ENCODE measurements at regions not wholly inside any gene's neighbourhood (a gene's known extent, or its start where the extent isn't known, plus 50 kb on each side); places are given as distances from the start of the nearest gene placed in this dataset.

DNA sequence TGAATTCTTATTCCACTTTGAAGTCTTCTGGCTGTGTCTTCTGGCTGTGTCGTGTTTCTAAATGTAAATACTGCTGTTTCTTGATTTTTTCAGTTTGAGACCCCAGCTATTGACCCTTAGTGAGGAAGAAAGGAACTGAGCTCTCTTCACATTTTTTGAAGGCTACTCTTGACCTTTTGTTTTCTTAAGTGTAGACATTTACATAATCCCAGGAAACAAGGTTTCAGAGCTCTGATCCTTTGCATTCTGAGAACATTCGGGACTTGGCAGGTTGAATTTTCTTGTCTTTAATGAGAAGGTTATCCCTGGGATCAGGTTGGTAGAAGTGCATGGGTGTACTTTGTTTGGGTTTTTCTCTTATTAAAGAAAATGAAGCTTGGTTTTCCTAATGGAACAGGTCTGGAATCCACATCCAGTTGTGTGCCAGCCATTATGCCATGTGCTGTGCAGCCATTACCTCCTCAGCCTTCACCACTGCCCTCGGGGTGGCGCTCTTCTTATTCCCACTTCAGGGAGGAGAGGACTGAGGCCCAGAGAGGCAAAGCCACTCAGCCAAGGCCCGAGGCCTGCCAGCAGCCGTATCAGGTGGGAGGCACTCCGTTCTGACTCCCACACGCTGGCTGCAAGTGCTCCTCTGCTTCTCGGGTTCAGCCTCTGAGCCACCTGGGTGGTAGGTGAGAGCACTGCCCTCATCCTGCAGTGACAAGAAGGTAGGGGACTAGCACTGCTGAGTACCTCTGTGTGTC lies 120.9 kb downstream of the BEGAIN start:
- Histone ChIP-seq H3K4me1 (no peaks in the 10 kb centered on the region), H3K4me3 (no peak overlapping the region), H3K9me3 (no peaks in the 10 kb centered on the region), H3K27ac (no peak overlapping the region), H3K36me3 (peaks cover 10% of the 10 kb centered on the region), H3K27me3 (ENCODE audit: low read depth) (no peaks in the 10 kb centered on the region)
- ATAC-seq = no peak
- TF ChIP-seq CTCF (IDR thresholded peaks at IDR 0.05) = no peak
- DNase-seq = no peak
- intact Hi-C loops (cut with DNase I) = no loop called here

GRCh38 chr14:100467046-100467750 lies 120.0 kb downstream of the BEGAIN start:
- Histone ChIP-seq H3K36me3 (peaks cover 10% of the 10 kb centered on the region), H3K4me3 (no peak overlapping the region), H3K4me1 (no peaks in the 10 kb centered on the region), H3K27me3 (ENCODE audit: low read depth) (no peaks in the 10 kb centered on the region), H3K9me3 (no peaks in the 10 kb centered on the region), H3K27ac (no peak overlapping the region)
- ATAC-seq (no peak), DNase-seq (no peak)
- intact Hi-C loops (cut with DNase I) = no loop called here
- TF ChIP-seq CTCF (IDR thresholded peaks at IDR 0.05) = no peak

GRCh38 chr14:100467939-100468338 lies 119.3 kb downstream of the BEGAIN start:
- DNase-seq = no peak
- no peak for TF ChIP-seq CTCF (IDR thresholded peaks at IDR 0.05)
- intact Hi-C loops (cut with DNase I) = no loop called here

DNA sequence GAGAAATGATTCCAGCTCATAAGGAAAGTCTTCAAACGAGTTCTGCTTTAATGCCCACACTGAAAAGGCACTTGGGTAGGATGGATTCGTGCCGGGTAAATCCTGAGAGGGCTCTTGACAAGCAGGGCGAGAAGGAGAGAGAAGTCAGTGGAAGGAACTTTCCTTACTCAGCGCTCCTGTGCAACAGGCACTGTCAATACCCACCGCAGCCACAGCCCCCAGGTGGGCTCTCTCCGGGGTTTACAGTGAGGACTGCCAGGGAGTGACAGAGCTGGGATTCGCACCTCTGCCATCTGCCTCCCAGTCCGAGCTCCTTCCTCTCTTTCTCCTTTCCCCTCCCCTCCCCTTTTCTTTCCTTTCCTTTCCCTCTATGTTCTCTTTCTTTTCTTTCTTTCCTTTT lies 118.7 kb downstream of the BEGAIN start:
- Histone ChIP-seq H3K27ac (no peak overlapping the region), H3K4me1 (no peaks in the 10 kb centered on the region), H3K27me3 (ENCODE audit: low read depth) (no peaks in the 10 kb centered on the region), H3K36me3 (peaks cover 10% of the 10 kb centered on the region), H3K4me3 (no peak overlapping the region), H3K9me3 (no peaks in the 10 kb centered on the region)
- intact Hi-C loops (cut with DNase I) = no loop called here
- DNase-seq = no peak
- no peak for ATAC-seq
- no peak for TF ChIP-seq CTCF (IDR thresholded peaks at IDR 0.05)

More at GRCh38 chr14:100467939-100468338, 119.3 kb downstream of the BEGAIN start:
- no peak overlapping the region for H3K27ac ChIP-seq
- peaks cover 10% of the 10 kb centered on the region for H3K36me3 ChIP-seq
- no peak overlapping the region for H3K4me3 ChIP-seq
- no peaks in the 10 kb centered on the region for H3K27me3 ChIP-seq (ENCODE audit: low read depth)
- no peaks in the 10 kb centered on the region for H3K4me1 ChIP-seq
- no peak for ATAC-seq
- H3K9me3 ChIP-seq = no peaks in the 10 kb centered on the region

GRCh38 chr14:100469632-100470522 lies 117.3 kb downstream of the BEGAIN start:
- DNase-seq (no peak), ATAC-seq (peak in 1 of 2 donors; percentile 17)
- Histone ChIP-seq H3K4me1 (no peaks in the 10 kb centered on the region), H3K4me3 (no peak overlapping the region), H3K27ac (no peak overlapping the region), H3K9me3 (no peaks in the 10 kb centered on the region), H3K36me3 (peaks cover 10% of the 10 kb centered on the region), H3K27me3 (ENCODE audit: low read depth) (no peaks in the 10 kb centered on the region)
- intact Hi-C loops (cut with DNase I) = no loop called here
- no peak for TF ChIP-seq CTCF (IDR thresholded peaks at IDR 0.05)

Data from lower lobe of right lung (tissue), 2 donors.